GM12872 (cell line): ENCODE measurements at regions not wholly inside any gene's neighbourhood (a gene's known extent, or its start where the extent isn't known, plus 50 kb on each side); places are given as distances from the start of the nearest gene placed in this dataset.

Experiments used
- CTCF ChIP-seq: IDR thresholded peaks from 3 replicates; pipeline ENCODE4 v1.5.1; 2011; ENCODE audit warnings: low read depth, mild to moderate bottlenecking, low read length, moderate library complexity; ENCODE audit not compliant: insufficient read depth

- no peak for TF ChIP-seq CTCF
Observed at GRCh38 chr1:182263706-182264105, 127.9 kb downstream of the GLUL start.

GRCh38 chr1:182262425-182262824 lies 129.2 kb downstream of the GLUL start:
- TF ChIP-seq CTCF = no peak

- no peak for TF ChIP-seq CTCF
Observed at GRCh38 chr1:182261655-182262054, 129.9 kb downstream of the GLUL start.

- TF ChIP-seq CTCF = no peak
Observed at GRCh38 chr1:182260516-182260915, 131.1 kb downstream of the GLUL start.

- TF ChIP-seq CTCF = no peak
Observed at GRCh38 chr1:182259968-182260367, 131.6 kb downstream of the GLUL start.

GRCh38 chr1:182259229-182259872 lies 132.2 kb downstream of the GLUL start:
- TF ChIP-seq CTCF = no peak

GRCh38 chr1:182257369-182258063 lies 134.1 kb downstream of the GLUL start:
- no peak for TF ChIP-seq CTCF
